ENCODE measurements at regions not wholly inside any gene's neighbourhood (a gene's known extent, or its start where the extent isn't known, plus 50 kb on each side); places are given as distances from the start of the nearest gene placed in this dataset.

GRCh38 chr4:12636191-12636590 lies 847.9 kb downstream of the RAB28 start (continued):
- no peak for TF ChIP-seq AFF1 (IDR thresholded peaks at IDR 0.05; ENCODE audit: low read depth in 1 of 2, partially characterized antibody in 2 of 2)

GRCh38 chr4:12635629-12636028 lies 848.5 kb downstream of the RAB28 start:
- no peaks in the 10 kb centered on the region for H3K79me2 ChIP-seq (ENCODE audit: control insufficient read depth, insufficient read depth, low read length)
- no peaks in the 10 kb centered on the region for H3K4me1 ChIP-seq (replicated peaks in 1 of 2; ENCODE audit: control insufficient read depth in 2 of 2, insufficient read depth in 2 of 2, low read length in 2 of 2)
- TF ChIP-seq PKNOX1 (IDR thresholded peaks at IDR 0.05), result no peak
- no peak for TF ChIP-seq ARHGAP35 (IDR thresholded peaks at IDR 0.05; ENCODE audit: partially characterized antibody)
- no peak for TF ChIP-seq ADNP (tag; IDR thresholded peaks at IDR 0.05)
- no peak for TF ChIP-seq ZNF584 (CRISPR knock-in tag; IDR thresholded peaks at IDR 0.05; ENCODE audit: low read depth)
- no peak for TF ChIP-seq ZNF121 (CRISPR knock-in tag; conservative IDR thresholded peaks at IDR 0.05)
- TF ChIP-seq ZNF253 (CRISPR knock-in tag; conservative IDR thresholded peaks at IDR 0.05), result no peak
- TF ChIP-seq ZNF143 (CRISPR knock-in tag; IDR thresholded peaks at IDR 0.05), result no peak
- TF ChIP-seq NR2C2 (CRISPR knock-in tag; IDR thresholded peaks at IDR 0.05), result no peak
- TF ChIP-seq NR2C2 (tag; IDR thresholded peaks at IDR 0.05), result no peak
- no peak for TF ChIP-seq RNF2 (IDR thresholded peaks at IDR 0.05)
- TF ChIP-seq SFPQ (IDR thresholded peaks at IDR 0.05; ENCODE audit: low read depth, low read length), result no peak
- TF ChIP-seq U2AF2 (optimal IDR thresholded peaks at IDR 0.05; ENCODE audit: low read depth, low read length), result no peak
- no TSS peak for BruUV-seq (replicated peaks)
- no peak overlapping the region for H3K4me3 ChIP-seq
- POLR2A ChIA-PET, result no interaction called here
- H2AFZ ChIP-seq (ENCODE audit: low read depth, low read length), result no peak overlapping the region
- H3K36me3 ChIP-seq (ENCODE audit: control insufficient read depth, insufficient read depth, low read length), result no peaks in the 10 kb centered on the region
- DNase-seq (ENCODE audit: extremely low read depth in 1 of 4, low spot score in 3 of 4), result no peak
- WGBS (ENCODE audit: insufficient coverage, low coverage, missing lambda C conversion rate), result 0% methylated on average over 1 of the region's 1 CpG
- H3K27ac ChIP-seq (ENCODE audit: extremely low read depth, low read depth, low read length), result no peak overlapping the region
- no peaks in the 10 kb centered on the region for H4K20me1 ChIP-seq (replicated peaks; ENCODE audit: control insufficient read depth, insufficient read depth, low read length)
- FAIRE-seq, result no peak
- no peak overlapping the region for H3K9ac ChIP-seq (ENCODE audit: insufficient read depth in 1 of 2, low read depth in 2 of 2, low read length in 2 of 2)
- in situ Hi-C loops (cut with MboI) (no loop called here), intact Hi-C loops (cut with micrococcal nuclease) (no loop called here)
- CTCF ChIA-PET (ENCODE audit: low intra/inter-chr PET ratio), result no interaction called here
- H3K9me3 ChIP-seq (replicated peaks; ENCODE audit: control insufficient read depth, insufficient read depth, low read depth, low read length), result no peaks in the 10 kb centered on the region
- H3K4me2 ChIP-seq (ENCODE audit: insufficient read depth, low read length), result no peak overlapping the region
- no peaks in the 10 kb centered on the region for H3K27me3 ChIP-seq (ENCODE audit: control insufficient read depth in 2 of 2, insufficient read depth in 2 of 2, low read length in 2 of 2)
- no peak for ATAC-seq
- no peaks in the 10 kb centered on the region for H3K9me1 ChIP-seq (ENCODE audit: control insufficient read depth, insufficient read depth, low read length)

All from K562 (cell line).